ENCODE measurements at regions not wholly inside any gene's neighbourhood (a gene's known extent, or its start where the extent isn't known, plus 50 kb on each side); places are given as distances from the start of the nearest gene placed in this dataset.

- no peak for TF ChIP-seq CTCF (IDR thresholded peaks at IDR 0.05; ENCODE audit: low read depth, low read length)
- no peak for TF ChIP-seq EZH2phosphoT487 (IDR thresholded peaks at IDR 0.05; ENCODE audit: low read depth)
Measured at GRCh38 chr1:168472223-168472622, 71.6 kb downstream of the XCL2 start.
